Lower leg skin (tissue), 4 donors: ENCODE measurements at regions not wholly inside any gene's neighbourhood (a gene's known extent, or its start where the extent isn't known, plus 50 kb on each side); places are given as distances from the start of the nearest gene placed in this dataset.

Experiments used
- DNase-seq, 2 donors: peaks; one replicate each; pipeline ENCODE4 v3.0.0-alpha.2; 2019; ENCODE audit warnings: low spot score in 2 of 2
- H3K4me3 ChIP-seq: fragments of 200-600 bp; sonication (generic); 2 replicates; pipeline ENCODE4 v1.5.1; 2017; ENCODE audit warnings: mild to moderate bottlenecking, low read depth; ENCODE audit not compliant: poor library complexity, severe bottlenecking
- POLR2A ChIP-seq, 2 donors: fragments of 450-650 bp; IDR thresholded peaks; one replicate each; pipeline ENCODE4 v1.6.1; 2016 to 2017; ENCODE audit warnings: antibody characterized with exemption in 2 of 2, mild to moderate bottlenecking in 1 of 2, moderate library complexity in 1 of 2
- WGBS, 2 donors: methylation state at CpG; one replicate each; pipeline ENCODE4 v1.1.5; 2018; 5-methylcytosine and 5-hydroxymethylcytosine counted together
- intact Hi-C: fragments of 100-400 bp; cut with DNase I; formaldehyde crosslinking; loops from one replicate; pipeline ENCODE4 v1.15.0; 2023; ENCODE audit warnings: low total_unique reads
- TF ChIP-seq, protein P1 (sequence below), 3 donors: fragments of 450-650 bp; IDR thresholded peaks; one replicate each; pipeline ENCODE4 v1.5.1; 2016; ENCODE audit warnings: antibody characterized with exemption in 3 of 3, mild to moderate bottlenecking in 3 of 3, moderate library complexity in 2 of 3

DNA sequence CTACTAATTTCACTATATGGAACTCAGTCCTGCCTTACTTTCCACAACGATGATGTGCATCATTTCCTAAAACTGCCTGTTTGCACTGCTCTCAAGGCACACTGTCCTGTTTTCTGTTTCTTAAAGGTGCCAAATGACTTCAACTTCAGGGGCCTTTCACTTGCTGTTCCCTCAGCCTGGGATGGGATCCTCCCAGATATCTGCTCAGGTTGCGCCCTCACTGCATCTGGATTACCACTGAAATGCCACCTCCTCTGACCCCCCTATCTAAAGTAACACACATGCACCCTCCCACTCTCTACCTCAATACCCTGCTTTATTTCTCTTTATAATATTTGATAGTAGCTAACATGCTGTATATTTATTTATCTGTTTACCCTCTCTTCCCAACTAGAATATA lies 123.8 kb upstream of the CMC1 start:
- WGBS, 2 donors, result 90 to 91% methylated on average over 2 of the region's 2 CpGs
- DNase-seq, result no peak
- intact Hi-C loops, result no loop called here
- no peak overlapping the region for H3K4me3 ChIP-seq
- TF ChIP-seq, protein P1, sequence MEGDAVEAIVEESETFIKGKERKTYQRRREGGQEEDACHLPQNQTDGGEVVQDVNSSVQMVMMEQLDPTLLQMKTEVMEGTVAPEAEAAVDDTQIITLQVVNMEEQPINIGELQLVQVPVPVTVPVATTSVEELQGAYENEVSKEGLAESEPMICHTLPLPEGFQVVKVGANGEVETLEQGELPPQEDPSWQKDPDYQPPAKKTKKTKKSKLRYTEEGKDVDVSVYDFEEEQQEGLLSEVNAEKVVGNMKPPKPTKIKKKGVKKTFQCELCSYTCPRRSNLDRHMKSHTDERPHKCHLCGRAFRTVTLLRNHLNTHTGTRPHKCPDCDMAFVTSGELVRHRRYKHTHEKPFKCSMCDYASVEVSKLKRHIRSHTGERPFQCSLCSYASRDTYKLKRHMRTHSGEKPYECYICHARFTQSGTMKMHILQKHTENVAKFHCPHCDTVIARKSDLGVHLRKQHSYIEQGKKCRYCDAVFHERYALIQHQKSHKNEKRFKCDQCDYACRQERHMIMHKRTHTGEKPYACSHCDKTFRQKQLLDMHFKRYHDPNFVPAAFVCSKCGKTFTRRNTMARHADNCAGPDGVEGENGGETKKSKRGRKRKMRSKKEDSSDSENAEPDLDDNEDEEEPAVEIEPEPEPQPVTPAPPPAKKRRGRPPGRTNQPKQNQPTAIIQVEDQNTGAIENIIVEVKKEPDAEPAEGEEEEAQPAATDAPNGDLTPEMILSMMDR (IDR thresholded peaks at IDR 0.05), result no peak
- TF ChIP-seq POLR2A (IDR thresholded peaks at IDR 0.05), result no peak

DNA sequence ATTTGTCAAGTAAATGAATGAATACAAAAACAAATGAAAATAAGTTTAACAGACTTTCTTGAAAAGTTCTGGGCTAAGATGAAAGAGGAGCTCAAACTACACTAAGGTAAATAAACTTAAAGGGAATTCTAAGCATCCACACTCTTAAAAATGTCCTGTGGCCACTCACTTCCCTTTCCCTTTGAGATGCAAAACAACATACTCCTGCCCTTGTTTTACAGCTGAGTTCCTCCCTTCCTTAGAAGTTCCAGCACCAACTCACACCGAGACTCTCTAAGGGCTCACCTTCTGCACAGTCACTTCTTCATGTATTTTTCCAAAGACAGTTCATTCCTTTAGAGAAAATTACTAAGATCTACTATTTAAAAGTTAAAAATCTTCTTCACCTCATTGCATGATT lies 123.3 kb upstream of the CMC1 start:
- intact Hi-C loops, result no loop called here
- TF ChIP-seq, protein P1 (IDR thresholded peaks at IDR 0.05), result no peak
- no peak for TF ChIP-seq POLR2A (IDR thresholded peaks at IDR 0.05)
- WGBS, 2 donors, result 48 to 79% methylated on average over 1 of the region's 1 CpG
- DNase-seq, result no peak
- no peak overlapping the region for H3K4me3 ChIP-seq

DNA sequence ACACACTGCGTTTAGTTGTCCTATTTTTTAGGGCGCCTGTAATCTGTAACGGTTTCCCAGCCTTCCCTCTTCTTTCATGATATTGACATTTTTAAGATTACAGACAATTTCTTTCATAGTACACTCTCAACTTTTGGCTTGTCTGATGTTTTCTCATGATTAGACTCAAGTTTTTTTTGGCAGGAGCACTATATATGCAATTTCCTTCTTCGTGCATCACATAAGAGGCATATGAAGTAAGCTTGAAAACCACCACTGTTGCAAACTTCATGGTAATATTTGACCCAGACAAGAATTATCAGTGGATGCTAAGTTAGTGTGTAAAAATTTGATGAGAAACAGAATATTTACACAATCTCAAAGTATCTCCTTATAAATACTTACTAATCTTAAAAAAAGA lies 119.2 kb upstream of the CMC1 start:
- H3K4me3 ChIP-seq, result no peak overlapping the region

DNA sequence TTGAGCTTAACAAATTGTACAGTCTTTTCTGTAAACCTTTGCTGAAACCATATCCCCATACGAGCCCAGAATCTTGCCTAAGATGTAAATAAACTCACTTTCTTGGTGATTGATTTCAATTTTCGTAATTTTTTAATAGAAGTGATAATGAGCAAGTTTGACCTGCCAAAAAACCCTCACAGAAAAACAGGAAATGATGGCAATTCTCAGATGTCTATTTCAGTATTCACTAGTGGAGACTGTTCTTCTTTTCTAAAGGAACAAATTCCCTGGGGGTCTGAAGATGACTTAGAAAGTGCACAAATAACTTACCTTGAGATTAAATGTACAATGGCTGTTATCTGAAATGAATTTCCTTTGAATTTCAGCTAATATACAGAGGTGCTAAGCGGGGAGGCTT lies 116.5 kb upstream of the CMC1 start:
- no peak overlapping the region for H3K4me3 ChIP-seq
- TF ChIP-seq, protein P1 (IDR thresholded peaks at IDR 0.05), result no peak
- no peak for TF ChIP-seq POLR2A (IDR thresholded peaks at IDR 0.05)
- intact Hi-C loops, result no loop called here
- 67 to 69% methylated on average over 3 of the region's 3 CpGs for WGBS, 2 donors
- DNase-seq, result no peak

More for the DNA sequence above, 119.2 kb upstream of the CMC1 start:
- no peak for TF ChIP-seq POLR2A (IDR thresholded peaks at IDR 0.05)
- TF ChIP-seq, protein P1 (IDR thresholded peaks at IDR 0.05), result no peak
- intact Hi-C loops, result no loop called here
- DNase-seq, result no peak
- 79 to 81% methylated on average over 4 of the region's 4 CpGs for WGBS, 2 donors

DNA sequence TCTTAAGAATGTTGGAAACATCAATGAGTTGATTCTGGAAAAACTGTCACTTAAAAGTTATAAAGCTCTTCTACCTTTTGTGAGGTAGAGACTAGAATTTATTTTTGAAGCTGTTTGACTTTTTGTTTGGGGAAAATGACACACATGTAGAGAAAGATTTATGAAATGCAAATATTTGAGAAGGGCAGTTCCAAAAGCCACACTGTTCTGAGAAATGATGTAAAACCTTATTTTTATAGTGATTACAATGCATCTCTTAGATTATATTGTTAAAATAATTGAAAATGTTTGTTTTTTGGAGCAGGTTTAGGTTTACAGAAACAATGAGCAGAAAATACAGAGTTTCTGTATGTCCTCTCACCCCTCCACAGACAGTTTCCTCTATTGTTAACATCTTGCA lies 116.1 kb upstream of the CMC1 start:
- H3K4me3 ChIP-seq, result no peak overlapping the region
- TF ChIP-seq, protein P1 (IDR thresholded peaks at IDR 0.05), result no peak
- TF ChIP-seq POLR2A (IDR thresholded peaks at IDR 0.05), result no peak
- DNase-seq, result no peak
- intact Hi-C loops, result no loop called here

DNA sequence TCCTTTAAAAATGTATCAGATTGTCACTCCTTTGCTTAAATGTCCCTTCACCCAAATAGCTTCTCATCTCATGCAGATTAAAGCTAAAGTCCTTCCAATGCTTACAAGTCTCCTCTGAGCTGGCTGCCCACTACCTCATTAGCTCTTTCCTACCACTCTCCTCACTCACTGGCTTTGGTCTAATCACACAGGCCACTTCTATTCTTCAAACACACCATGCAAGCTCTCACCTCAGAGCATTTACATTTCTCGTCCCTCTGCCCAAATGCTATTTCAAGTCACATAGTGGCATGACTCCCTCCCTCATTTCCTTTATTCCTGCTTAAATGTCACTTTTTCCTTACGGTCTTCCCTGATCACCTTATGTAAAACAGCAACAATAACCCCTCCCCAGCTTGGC lies 110.6 kb upstream of the CMC1 start:
- 80 to 91% methylated on average over 2 of the region's 2 CpGs for WGBS, 2 donors
- intact Hi-C loops, result no loop called here
- H3K4me3 ChIP-seq, result no peak overlapping the region
- no peak for TF ChIP-seq POLR2A (IDR thresholded peaks at IDR 0.05)
- TF ChIP-seq, protein P1 (IDR thresholded peaks at IDR 0.05), result no peak
- DNase-seq, result no peak
